AG08395 (cell line): ENCODE measurements at regions not wholly inside any gene's neighbourhood (a gene's known extent, or its start where the extent isn't known, plus 50 kb on each side); places are given as distances from the start of the nearest gene placed in this dataset.

Experiments used
- DNase-seq: peaks from one replicate; pipeline ENCODE4 v3.0.0; 2012; ENCODE audit warnings: mixed read lengths, low spot score

DNA sequence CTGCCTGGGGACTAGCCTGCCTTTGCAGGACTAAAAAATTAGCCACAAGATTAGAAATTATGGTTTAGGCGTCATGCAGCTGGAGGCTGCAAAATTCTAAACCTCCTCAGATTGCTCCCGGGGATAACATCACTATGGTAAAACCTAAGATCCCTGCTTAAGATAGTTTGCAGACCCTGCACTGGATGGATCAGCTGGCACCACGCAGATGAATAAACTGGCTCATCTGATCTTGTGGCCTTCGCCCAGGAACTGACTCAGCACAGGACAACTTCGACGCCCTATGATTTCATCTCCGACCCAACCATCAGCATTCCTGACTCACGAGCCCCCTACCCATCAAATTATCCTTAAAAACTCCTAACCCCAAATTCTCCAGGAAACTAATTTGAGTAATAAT, 482.4 kb downstream of the SPRY1 start:
- no peak for DNase-seq

DNA sequence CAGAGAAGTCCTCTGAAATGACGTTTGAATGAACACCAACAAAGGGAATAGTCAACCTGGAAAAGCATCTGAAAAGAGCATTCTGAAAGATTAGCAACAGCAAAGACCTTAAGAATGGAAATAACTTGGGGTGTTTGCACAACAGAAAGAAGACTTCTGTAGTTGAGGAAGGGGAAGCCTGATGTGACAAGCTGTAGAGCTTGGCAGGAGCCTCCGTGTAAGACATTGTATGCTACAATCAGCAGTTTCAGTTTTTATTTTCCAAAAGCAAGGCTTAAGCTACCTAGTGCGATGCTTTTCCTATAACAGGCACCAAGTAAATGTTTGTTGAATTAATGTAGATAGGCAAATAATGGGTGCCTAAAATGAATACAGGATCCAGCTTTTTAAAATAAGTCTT, 484.0 kb downstream of the SPRY1 start:
- DNase-seq: no peak

DNA sequence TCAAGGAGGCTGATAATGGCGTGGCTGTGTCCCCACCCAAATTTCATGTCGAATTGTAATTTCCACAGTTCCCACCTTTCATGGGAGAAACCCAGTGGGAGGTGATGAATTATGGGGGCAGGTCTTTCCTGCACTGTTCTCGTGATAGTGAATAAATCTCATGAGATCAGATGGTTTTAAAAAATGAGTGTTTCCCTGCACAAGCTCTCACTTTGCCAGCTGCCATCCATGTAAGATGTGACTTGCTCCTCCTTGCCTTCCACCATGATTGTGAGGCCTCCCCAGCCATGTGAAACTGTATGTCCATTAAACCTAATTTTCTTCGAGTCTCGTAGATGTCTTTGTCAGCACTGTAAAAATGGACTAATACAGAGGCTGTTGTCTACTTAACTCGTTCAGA, 488.3 kb downstream of the SPRY1 start:
- no peak for DNase-seq

DNA sequence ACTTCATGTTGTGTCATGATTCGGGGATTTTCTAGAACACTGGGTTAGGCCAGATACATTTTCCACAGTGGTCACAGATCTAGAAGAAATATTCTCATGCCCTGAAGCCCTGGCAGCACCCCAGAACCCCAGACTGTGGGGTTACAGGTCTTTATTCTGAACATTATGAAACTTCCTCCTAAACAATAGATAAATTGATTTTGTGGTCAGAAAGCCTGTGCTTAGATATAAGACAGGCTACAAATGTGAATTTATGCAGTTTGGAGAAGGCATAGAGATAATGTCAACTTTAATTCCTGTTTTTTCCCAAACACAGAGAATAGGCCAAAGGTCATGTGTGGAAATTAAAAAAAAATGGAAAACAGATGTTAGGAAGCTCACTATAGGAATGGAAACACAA, 492.9 kb downstream of the SPRY1 start:
- no peak for DNase-seq

DNA sequence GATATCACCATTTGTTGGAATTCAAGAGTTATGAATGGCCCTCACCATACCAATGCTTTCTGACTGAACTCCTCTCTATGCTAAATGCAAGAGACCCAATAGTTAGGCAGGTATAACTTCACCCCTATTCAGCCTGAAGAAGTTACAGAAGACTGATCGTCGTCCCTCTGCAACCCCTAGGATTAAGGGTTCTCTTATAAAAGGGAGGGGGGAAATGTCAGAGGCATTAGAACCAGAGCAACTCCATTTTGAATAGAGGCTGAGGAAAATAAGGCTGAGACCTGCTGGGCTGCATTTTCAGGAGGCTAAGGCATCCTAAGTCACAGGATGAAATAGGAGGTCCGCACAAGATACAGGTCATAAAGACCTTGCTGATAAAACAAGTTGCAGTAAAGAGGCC, 494.3 kb downstream of the SPRY1 start:
- no peak for DNase-seq

DNA sequence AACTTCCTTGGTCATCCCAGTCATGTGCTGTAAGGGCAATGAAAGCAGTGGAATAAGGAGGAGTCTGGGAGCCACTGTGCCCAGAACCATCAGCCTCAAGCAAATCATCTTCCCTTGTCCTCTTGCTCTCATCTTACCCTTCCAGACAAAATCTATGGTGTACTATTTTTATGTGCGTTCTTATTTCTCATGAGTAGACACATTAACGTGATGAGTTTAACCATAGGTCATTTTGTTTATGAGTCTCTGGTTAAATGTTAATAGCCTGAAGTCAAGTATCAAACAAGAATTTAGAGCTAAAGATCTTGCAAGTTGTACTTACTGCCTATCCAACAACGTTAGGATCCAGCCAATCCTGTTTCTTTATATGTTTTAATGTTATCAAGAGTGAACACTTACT, 495.3 kb downstream of the SPRY1 start:
- DNase-seq: no peak

DNA sequence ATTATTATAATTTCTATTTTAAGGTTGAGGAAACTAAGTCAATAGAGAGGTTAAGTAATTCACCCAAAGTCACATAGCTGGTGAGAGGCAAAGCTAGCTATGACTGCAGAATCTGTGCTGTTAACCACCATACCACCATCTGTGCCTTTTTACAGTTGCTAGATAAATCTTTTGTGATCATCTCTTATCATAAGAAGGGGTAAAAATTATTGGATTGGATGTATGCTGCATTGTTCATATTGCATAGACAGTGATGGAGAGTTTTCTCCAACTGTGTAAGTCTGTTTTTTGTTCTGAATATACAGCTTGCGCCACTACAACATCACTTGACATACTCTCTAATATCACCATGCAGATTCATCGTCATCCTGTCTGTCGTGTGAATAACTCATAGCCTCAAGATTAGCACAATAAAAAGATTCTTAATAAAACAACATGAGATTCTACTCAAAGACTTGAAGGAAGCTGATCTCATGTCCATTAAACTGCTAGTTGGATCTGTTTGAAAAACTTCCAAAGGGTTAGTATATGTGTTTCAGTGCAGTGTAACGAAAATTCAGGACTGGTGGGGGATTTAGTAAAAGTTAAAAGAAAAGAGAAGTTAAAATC, 495.9 kb downstream of the SPRY1 start:
- DNase-seq: no peak

DNA sequence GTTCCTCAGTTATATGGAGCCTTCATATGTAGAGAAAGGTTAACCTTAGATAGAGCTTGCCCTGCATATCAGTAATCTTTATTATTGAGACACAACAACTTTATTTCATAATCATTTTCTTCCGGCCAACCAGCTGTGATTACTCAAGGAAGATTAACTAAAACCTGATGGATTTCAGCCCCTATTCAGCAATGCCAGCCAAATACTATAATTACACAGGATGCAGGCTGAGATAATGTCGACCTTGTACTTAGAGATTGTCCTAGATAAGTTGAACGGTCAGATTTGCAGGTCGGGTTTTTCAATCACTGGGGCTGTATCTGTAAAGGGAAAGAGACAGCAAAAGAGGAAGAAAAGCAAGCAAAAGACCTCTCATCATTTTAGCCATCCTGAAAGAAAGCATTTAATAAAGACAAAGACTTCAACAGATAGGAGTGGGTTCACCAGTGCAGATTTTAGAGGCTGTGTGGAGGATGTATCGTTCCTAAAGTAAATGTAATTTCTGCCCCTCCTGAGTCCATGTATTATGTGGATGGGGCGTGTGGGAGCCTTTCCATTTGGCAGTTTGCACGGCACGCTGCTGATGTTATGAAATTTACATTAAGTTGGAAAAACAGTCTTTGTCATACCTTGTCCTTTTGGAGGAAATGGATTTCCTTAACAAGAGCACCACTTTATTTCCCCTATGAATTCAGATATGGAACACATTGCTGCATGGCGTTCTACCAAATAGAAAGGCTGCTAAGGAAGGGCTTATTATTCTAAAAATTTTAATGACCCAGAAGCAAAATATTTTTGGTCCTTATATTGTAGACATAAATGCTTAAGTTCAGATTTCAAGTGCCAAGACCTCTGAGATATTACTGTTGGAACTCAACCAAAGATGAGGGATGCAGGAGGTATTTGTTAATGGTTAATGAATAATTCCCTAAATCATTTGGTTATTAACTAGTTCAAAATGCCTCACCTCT, 496.7 kb downstream of the SPRY1 start:
- DNase-seq: peak; percentile 38

DNA sequence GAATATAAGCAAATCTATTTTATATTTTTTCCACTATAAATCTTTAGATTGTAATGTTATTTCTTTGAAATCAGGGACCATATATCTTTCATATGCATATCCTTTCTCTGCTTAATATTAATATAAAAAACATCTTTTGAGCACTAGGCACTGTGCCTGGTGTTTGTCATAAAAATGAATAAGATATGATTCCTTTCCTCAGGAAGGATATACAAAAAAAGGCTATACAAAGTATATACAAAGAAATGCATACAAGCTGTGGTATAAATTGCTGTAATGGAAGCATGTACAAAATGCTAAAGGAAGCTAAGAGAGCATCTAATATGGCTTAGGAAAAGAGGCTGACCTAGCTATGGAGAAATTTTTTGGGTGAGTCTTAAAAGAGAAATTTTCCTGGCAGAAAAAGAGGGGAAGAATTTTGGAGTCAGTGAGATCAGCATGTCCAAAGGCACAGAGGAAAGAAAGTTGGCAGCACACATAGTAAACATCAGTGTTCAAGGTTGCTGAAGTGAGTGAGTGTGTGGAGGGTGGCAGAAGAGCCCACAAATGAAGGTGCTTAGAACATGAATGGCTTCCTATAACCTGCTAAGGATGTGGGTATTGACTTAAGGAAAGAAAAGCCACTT, 500.0 kb downstream of the SPRY1 start:
- DNase-seq: peak; percentile 13

DNA sequence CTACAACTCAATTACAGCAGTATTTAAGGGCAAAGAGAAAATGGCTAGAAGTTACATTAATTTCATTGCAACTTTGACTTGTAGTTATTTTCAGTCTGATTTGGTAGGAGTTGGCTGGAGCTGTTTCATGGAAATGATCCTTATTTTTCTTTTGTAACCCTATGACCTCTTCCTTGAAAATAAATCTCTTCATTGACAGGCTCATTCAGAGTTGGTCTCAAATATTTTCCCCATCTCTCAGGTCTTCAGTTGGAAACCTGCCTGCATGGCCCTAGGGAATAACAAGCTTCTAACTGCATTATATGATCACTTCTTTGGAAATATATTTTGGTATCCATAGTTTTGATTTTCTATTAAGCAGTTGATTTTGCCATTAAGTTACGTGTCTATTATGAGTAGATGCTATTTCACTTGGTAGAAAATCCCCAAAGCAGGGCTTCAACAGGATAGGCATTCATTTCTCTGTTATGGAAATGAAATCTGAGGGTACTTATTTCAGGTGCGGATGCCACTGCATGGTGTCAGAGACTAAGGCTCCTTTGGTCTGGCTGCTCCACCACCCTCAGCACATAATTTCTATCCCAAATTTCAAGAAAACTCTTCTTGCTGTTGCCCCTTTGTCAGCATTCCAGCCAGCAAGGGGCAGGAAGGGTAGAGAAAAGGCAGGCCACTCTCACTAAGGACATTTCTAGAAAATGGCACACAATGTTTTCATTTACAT, 502.5 kb downstream of the SPRY1 start:
- DNase-seq: no peak

DNA sequence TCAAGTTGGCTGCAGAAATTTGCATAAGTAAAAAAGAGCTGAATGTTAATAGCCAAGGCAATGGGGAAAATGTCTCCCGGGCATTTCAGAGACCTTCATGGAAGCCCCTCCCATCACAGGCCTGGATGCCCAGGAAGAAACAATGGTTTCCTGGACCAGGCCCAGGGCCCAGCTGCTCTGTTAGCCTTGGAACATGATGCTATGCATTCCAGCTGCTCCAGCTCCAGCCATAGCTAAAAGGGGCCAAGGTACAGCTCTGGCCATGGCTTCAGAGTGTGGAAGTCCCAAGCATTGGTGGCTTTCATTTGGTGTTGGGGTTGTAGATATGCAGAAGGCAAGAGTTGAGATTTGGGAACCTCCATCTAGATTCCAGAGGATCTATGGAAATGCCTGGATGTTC, 508.3 kb downstream of the SPRY1 start:
- DNase-seq: no peak

DNA sequence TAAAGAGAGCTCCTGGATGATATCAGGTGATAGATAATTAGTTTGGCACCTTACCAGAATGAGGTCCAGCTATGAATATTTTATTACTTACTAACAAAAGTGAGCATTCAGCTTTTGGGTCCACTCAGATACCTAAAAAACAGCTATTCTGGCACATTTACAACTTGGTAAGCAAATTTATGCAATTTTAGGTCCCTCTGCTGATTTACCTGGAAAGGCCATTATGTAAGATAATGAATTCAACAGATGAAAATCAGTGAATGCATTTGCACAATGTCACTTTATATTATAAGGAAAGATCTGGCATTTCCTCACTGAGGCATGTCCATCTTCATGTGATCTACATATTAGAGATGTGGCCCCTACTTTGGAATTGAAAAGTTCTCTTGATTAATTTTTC, 517.0 kb downstream of the SPRY1 start:
- no peak for DNase-seq

DNA sequence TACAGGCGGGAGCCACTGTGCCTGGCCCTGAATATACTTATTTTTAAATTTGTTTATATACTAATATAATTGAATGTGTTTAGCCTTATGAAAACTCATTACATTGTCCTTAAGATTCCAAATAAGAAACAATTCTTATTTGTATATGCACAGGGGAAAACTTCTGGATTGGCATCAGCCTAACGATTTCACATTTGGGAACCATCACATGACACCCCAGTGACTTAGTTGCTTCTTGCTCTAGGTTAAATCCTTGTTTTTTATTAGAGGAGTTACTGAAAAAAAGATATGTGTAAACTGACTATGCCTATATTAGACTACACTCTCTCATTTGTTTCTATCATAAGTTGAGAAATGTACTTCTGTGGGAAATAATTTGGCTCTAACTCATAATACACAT, 520.2 kb downstream of the SPRY1 start:
- DNase-seq: no peak

DNA sequence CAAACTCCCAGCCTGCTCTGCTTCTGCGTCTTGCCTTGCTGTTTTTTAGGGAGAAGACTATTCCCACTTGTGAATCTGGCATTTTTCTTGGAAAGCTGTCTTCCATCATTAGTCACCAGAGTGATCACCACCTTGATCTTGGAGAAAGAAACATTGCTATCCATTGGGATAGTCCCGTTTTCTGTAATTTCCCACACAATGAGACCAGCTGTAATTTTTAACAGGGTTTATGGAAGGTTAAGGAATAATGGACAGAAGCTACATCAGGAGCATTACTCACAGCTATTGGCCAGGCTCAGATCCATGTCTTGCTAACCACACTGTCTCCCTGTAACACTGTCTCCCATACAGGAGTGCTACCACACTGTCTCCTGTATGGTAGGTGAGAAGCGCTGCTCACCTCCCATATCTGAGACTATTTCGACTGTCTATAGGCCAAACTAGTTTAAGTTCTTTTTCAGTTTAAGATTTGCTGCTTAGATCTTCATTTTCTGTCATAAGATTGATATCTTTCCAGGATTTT, 523.0 kb downstream of the SPRY1 start:
- no peak for DNase-seq

DNA sequence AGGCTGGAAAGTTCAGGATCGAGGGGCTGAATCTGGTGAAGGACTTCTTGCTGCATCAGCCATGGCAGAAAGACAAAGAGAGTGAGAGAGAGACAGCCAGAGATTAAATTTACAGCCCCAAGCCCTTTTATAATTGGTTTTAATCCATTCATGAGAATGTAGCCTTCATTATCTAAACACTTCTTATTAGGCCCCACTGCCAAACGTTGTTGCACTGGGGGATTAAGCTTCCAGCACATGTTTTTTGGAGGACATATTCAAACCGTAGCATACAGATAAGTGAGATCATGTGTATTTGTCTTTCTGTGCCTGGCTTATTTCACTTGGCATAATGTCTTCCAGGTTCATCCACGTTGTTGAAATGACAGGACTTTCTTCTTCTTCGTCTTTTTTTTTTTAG, 524.7 kb downstream of the SPRY1 start:
- DNase-seq: no peak

DNA sequence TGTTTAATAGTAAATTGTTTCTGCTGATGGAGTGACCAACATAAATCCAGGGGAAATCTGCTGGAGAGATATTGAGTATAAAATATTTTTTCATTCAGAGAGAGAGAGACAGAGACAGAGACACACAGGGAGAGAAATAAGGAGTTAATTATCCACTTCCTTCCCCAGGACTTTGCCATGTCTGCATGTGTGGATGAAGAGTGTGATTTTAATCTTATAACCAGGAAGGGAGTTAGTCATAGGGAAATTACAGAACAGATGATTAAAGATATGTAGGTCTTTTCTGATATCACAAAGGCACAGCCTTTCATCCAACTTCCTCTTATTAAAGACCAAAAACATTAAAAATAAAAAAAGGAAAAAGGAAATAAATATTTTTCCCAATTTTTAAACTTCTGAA, 526.3 kb downstream of the SPRY1 start:
- DNase-seq: no peak

DNA sequence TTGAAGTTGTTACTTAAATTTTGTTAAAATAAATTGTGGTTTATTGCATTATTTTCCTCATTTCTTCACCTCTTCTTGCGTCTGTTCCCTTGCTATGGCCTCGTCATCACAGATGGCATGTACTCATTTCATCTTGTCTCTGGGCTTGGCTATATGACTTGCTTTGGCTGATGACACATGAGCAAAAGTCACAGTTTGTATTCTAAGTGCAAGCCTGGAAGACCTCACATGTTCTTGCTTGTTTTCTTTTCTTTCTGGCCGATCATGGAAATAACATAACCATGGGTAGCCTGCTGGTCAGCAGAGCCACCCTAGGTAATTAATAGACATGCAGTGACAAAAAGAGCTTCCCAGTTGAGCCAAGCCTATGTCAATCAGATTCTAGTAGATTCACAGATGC, 527.9 kb downstream of the SPRY1 start:
- DNase-seq: no peak

DNA sequence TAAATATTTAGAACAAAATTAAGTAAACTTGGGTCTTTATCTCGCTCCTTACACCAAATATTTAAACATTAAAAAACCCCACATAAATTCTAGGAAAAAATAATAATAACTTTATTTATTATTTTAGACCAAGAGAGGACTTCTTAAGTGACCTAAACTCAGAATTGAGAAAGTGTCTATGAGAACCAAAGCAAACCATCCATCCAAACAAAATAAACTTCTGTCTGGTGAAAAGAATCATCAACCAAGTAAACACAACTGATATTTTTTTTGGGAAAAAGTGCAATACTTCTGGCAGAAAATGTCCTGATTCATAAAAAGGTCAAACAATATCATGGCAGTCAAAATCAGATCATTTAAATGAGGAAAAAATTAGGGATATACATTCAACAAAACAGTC, 533.0 kb downstream of the SPRY1 start:
- no peak for DNase-seq

DNA sequence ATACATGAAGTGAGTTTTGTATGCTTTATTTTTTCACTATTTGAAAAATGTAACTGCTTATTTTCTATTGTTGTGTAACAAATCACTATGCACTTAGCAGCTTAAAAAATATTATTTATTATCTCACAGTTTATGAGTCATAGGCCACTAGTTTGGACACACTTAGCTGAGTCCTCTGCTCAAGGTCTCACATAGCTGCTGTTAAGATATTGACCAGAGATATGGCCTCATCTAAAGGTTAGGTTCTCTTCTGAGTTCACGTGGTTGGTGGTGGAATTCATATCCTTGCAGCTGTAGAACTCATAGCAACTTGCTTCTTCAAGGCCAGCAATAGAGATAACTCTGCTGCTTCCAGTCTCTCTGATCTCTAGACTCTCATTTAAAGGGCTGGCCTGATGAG, 534.4 kb downstream of the SPRY1 start:
- DNase-seq: no peak

DNA sequence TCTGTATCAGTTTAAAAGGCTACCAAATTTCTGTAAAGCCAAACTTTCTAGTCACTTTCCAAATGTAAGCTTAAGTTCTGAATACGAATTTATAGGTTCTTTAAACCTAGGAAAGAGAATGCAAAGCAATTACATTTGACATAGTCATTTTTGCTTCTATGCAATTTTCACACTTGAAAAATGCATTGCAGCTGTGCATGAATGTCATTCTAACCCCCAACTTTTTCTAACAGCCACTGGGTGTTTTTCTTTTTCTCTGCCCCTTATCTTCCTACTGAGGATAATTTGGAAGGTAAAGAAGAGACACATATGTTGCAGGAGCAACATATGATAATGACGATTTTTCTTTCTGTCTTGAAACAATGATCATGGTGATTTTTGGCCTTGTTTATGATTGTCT, 537.5 kb downstream of the SPRY1 start:
- no peak for DNase-seq

DNA sequence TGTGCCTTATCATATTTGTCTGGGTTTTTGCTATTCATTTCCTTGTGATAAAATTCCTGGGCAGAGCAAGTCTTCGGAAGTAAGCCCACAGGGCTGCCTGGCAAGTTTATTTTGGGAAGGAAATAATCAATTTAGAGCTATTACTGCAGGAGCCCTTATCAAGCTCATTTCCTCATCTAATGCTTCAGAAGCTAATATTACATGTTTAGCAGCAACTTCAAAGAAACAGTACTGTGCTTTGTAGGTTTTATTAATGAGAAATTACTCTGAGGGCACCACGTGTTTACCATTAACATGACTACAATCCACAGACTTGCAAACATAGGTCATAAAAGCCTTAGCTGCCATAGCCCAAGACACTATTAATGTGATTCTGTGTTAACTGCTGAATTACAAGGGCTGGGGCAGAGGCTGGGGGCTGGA, 540.0 kb downstream of the SPRY1 start:
- DNase-seq: no peak

DNA sequence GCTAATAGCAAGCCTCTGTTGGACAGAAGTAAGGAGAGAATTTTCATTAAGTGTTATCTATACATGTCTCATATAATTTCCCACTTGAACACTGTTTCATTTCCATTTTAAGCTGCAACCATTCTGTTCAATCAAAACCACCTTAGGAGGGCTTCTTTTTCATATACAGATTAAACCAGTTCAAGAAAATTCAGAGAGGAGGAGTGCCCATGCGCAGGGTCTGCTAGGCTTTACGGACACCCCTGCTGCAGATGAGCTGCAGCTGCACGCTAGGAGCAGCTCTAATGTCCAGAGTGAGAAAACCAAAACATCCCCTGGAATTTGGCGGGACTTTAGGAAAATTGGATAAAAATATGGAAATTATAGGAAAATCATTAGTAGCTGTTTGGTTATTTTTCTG, 541.0 kb downstream of the SPRY1 start:
- DNase-seq: no peak
